ENCODE measurements at regions not wholly inside any gene's neighbourhood (a gene's known extent, or its start where the extent isn't known, plus 50 kb on each side); places are given as distances from the start of the nearest gene placed in this dataset.

DNA sequence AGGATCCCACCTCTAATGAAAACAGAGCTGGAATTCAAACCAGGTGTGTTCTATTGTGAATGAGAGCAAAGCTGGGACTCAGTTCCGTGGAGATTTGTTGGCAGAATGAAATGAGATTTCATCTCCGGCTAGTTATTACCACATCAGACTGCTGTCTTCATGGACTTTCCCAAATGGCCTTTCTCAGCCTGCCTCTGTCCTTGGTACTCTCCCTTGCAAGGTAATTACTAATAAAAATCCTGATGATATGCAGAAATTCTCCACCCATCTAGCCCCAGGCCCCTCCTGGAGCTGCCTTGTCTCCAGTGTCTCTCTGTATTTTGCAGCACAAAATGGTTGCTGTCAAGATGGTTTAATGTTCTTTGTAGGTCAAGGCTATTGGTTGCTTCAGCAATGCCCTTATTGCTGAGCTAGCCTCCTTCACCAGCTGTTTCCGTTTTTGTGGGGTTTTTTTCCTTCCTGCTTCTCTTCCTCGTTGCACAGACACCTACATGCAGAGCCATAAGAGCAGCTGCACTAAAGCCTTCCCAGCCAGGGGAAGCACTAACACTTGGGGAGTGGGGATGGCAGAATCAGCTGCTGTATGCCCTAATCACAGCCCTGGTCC lies 185.0 kb upstream of the GHITM start:
- FAIRE-seq = no peak

GRCh38 chr10:83955406-83955805 lies 183.9 kb upstream of the GHITM start:
- no peak for DNase-seq (ENCODE audit: insufficient read length, low spot score)
- no peak for FAIRE-seq

More for the DNA sequence above, 185.0 kb upstream of the GHITM start:
- no peak for DNase-seq (ENCODE audit: insufficient read length, low spot score)

GRCh38 chr10:83957168-83957947 lies 182.0 kb upstream of the GHITM start:
- no peak for FAIRE-seq
- no peak for DNase-seq (ENCODE audit: insufficient read length, low spot score)

DNA sequence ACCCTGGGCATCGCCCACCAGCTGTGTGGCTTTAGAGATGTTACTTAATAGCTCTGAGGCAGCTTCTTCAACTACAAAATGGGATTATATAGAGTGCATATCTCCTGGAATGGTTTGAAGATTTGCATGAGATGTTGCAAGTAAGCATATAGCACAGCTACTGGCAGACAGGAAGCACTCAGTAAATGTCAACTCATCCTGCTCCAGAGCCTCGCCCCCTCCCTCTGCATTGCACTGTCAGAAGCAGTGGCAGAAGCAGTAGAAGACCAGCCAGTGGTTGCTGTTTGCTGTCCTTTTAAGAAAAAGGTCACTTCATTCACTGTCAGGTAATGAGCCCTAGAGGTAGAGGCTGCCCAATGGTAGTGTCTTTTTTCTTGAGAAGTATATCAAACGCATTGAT lies 180.0 kb upstream of the GHITM start:
- FAIRE-seq (no peak), DNase-seq (ENCODE audit: insufficient read length, low spot score) (no peak)

DNA sequence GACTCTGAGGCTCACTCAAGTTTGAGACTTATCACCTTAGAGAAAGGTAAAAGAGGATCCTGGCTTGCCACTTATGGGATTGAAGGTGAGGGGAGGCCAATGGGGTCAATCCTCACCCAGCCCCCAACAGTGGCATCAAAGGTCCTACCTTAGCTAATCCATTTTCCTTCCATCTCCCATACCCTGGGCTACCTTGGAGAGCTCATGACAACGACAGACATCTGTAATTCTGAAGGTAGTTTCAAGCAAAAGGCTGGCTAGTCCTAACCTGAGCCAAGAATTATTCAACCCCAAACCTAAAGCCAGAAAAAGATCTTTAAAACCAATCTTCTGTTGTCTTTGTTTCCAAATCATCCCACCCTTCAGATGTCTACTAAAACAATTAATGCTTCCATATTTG lies 179.2 kb upstream of the GHITM start:
- no peak for DNase-seq (ENCODE audit: insufficient read length, low spot score)
- FAIRE-seq = no peak

- DNase-seq (ENCODE audit: insufficient read length, low spot score) = no peak
- no peak for FAIRE-seq
These were observed 177.7 kb upstream of the GHITM start for GRCh38 chr10:83961620-83962019.

DNA sequence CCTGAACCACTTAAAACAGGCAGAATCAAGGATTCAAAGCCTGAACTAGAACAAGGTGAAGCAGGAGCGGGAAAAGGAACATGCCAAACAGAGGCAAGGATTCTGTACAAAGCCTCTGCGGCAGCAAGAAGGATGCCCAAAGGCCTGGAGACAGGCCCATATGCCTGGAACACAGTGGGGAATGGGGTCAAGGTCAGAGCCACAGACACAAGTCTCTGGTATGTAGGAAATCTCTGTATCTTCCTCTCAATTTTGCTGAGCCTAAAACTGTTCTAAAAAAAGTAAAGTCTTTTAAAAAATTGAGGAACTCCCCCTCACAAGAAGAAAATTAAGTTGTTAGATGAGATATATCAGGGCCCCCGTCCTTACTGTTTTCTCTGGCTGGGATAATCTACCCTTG lies 175.9 kb upstream of the GHITM start:
- no peak for FAIRE-seq

DNA sequence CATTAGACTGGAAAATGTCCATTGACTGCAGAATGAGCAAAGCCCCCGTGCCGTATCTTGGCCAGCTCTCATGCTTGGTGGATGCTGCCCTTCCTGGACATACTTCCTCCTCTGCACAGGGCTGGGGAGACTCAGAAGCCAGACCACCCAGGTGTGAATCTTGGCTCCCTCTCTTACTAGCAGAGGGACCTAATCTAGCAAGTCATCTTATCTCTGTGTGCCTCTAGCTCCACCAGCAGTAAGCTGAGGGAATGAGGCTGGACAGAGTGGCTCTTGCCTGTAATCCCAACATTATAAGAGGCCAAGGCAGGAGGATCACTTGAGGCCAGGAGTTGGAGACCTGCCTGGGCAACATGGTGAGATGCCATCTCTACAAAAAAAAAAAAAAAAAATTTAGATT lies 173.8 kb upstream of the GHITM start:
- DNase-seq (ENCODE audit: insufficient read length, low spot score) (no peak), FAIRE-seq (no peak)

More for the DNA sequence above, 175.9 kb upstream of the GHITM start:
- DNase-seq (ENCODE audit: insufficient read length, low spot score) = no peak

- FAIRE-seq = no peak
- no peak for DNase-seq (ENCODE audit: insufficient read length, low spot score)
These were observed 171.3 kb upstream of the GHITM start for GRCh38 chr10:83968052-83968451.

DNA sequence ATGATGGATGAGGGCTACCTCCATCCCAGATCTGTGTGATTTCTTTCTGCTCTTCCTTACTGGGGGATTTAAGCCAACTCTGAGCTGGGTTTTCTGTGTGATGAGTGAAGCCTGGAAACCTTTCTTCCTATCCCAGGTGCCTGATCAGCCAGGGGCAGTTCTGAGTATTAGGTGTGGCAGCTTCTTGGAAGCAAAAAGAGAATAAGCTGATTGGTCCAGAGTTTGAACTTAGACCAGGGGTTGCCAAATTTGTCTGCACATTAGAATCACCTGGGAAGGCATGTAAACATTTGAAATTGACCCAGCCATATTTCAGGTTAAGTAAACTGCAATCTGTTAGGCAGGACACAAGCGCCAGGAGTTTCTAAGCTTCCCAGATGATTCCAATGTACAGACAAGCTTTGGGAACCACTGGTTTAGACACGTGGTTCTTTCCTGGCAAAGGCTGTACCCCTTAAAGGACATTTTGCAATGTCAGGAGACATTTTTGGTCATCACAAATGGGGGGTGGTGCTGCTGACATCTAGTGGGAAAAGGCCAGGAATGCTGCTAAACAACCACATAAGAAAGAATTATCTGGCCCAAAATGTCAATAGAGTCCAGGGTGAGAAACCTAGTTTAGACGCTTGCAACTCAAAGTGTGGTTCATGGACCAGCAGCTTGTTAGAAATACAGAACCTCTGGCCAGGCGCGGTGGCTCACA lies 160.5 kb upstream of the GHITM start:
- no peak for FAIRE-seq
- no peak for DNase-seq (ENCODE audit: insufficient read length, low spot score)

DNA sequence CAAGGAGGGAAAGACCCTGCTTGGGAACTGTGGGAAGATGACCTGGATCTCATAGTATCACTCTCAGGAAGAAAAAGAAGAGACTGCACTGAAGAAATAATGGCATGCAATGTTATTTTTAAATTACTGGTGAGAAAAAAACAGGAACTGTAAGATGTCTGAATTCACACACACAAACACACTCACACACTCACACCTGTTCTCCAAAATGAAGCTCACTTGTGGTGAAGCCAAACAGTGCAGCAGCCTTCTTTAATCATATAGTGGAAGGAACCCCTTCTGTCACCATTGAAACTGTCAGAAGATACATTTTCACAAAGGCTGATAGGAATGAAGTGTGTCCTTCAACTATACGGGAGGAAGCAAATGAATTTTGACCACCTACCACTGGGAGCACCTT lies 156.5 kb upstream of the GHITM start:
- FAIRE-seq = no peak
- DNase-seq (ENCODE audit: insufficient read length, low spot score) = no peak

DNA sequence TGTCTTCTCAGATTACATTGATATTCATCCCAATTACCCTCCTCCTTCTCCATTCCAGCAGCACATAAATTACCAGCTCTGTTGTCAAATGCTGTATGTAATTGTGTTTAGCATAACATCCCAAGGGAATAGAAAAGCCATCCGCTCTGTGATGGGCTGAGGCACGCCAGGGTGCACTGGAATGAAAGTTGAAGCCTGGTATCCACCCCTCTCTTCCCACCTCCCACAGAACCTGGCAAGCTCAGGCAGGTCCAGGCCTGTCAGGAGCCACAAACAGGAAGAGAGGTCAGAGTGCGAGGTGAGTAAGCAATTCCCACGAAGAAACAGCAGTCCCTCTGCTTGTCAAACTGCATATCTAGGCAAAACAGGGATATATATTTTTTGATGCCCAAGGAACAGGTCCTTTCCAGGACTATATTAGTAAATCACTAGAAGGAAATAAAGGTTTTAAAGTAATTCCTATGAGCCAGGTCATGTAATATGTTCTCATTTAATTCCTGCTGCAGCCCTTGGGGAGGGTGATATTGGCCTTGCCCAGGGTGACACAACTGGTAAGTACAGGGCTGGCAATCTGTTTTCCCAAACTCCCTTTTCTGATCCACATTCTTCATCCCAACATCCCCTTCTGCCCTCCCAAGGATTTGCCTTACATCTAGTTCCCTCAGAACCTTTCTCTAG lies 155.6 kb upstream of the GHITM start:
- peak; percentile 58 for FAIRE-seq
- DNase-seq (ENCODE audit: insufficient read length, low spot score) = peak; percentile 75

GRCh38 chr10:83984256-83984640 lies 155.1 kb upstream of the GHITM start:
- DNase-seq (ENCODE audit: insufficient read length, low spot score) (no peak), FAIRE-seq (no peak)

DNA sequence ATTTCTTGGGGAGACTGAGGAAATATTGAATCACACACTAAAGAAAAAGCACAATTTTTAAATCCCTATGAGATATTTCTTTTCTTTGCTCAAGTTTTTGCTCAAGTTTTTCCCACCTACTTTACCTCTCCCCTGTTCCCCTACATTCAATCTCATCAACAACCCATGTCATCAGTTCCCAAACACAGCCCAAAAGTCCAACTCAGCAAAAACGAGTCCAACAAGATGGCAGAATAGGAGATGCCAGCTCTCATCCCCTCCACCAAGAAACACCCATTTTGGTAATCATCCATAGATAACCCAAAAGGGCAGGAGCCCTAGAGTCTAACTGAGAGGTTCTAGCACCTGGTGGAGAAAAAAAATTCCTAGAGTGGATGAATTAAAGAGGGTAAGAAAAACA lies 152.5 kb upstream of the GHITM start:
- DNase-seq (ENCODE audit: insufficient read length, low spot score) (no peak), FAIRE-seq (no peak)

DNA sequence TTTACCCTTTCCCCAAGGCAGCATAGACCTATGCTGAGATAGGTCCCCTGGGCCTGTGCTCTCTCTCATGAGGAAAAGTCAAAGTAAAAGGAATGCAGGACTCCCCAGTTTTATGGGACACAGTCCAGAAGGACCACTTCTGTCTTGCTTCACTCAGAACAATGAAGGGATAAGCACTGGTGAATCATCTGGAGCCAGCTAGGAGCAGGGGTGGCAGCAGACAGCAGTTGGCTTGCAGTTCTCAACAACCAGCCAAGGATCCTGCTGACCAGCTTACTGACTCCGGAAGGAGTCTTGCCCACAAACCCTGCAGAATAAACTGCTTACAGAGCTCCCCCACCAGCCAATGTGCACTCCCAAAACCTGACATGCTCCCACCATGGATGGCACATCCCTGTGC lies 152.1 kb upstream of the GHITM start:
- no peak for DNase-seq (ENCODE audit: insufficient read length, low spot score)
- FAIRE-seq = no peak

DNA sequence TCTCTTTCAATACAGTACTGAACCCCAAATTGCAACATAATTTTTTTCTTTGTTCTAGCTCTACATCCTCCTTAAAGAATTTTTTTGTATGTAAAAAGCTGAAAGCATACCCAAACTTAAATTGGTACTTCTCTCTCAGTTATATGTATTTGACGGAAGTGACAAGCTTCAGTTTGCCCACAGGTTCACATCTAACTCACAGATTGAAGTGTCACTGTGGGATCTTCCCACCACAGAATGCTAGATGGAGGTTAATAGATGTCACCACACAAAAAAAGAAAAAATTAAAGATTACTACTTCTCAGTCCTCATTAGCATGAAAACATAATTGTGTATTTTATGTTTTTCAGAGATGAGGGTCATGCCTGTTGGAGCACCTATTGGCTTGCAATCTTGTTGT lies 150.9 kb upstream of the GHITM start:
- no peak for FAIRE-seq

DNA sequence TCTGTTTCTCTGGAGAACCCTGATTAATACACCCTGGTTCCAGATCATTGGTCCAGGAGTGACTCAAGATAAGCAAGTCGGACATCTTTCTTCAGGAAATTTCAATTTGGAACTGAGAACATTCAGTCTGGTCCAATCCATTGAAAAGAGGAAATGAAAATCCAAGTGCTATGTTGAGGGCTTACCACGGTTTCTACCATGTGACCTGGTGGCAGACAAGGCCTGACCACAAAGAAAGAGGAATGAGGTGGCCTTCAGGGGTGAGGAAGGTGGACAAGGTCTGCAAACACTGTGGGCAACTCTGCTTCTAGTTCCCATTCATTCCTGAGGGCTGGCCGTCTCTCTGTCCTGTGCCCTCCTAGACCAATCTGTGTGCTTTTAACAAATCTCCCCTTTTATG lies 149.2 kb upstream of the GHITM start:
- no peak for DNase-seq (ENCODE audit: insufficient read length, low spot score)
- FAIRE-seq = no peak

More for the DNA sequence above, 150.9 kb upstream of the GHITM start:
- DNase-seq (ENCODE audit: insufficient read length, low spot score) = no peak

DNA sequence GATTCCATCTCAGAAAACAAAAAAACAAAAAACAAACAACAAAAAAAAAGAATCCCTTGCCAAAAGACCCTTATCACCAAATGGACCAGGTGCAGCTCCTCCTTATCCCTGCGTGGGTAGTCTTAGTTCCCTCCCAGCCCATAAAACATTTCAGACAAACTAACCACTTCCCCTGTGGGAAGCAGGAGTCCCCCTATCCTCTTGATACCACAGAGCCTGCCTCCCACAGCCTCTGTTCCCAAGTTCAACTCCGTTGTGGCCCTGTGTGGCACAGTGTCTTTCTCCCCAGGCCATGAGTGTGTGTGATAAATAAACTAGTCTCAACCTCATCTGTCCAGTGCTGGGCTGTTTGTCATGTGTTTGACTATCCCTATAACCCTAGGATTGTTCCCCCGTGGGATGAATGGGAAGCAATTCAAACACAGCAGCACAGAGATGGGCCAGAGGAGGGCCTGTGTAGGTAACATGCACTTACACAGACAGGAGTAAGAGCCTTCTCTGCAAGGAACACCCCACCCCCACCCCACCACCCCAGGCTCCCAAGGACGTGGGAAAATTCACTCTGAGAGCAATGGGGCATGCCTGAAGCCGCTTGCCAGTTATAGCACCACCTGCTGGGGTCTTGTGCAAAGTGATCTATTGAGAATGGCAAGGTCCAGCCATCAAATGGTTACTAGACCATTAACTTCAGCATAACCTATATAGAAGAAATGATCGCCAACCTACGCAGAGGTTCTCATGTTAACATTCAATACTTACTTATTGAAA lies 147.1 kb upstream of the GHITM start:
- peak; percentile 18 for DNase-seq (ENCODE audit: insufficient read length, low spot score)
- FAIRE-seq = no peak

DNA sequence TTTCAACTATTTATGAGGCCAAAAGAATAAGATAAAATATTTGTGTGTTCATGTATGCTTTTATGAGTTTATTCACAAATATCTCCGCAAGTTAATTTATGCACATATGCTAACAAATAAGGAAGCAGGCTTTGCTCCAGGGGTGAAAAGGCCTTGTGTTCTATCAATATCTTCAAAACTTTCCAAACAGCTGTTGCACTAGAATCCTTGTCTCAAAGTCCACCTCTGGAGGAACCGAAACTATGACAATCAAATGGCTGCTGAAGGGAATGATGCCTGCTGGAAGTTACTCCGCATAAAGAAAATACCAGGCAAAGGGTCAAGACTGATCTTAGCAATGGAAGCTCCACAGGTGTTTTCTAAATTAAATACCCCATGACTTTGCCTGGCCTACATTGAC lies 145.0 kb upstream of the GHITM start:
- no peak for DNase-seq (ENCODE audit: insufficient read length, low spot score)
- no peak for FAIRE-seq

DNA sequence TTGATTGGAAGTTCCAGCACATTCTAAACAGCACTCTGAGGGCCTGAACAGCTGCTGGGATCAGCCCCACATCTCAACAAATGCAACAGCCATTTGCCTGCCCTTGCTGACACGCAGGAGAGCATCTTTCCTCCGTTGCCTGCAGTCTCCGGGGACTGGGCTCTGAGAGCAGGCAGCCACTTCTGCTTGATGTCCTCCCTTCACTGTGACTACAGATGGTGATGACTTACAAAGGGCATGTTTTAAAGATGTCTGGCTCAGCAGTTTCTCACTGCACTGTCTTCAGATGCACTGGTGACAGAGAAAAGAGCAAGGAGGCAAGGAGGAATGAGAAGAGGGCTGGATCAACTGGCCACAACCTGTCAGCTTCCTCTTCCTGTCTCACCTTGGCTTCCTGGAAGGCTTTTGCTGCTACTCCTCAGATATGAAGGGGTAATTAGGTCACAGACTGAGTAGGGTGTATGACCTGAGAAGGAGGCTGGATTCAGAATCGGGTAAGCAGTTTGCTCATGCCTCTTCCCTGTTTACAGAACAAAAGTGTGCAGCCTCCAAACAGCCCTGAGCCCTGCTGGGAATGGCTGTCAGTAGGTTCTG lies 143.5 kb upstream of the GHITM start:
- DNase-seq (ENCODE audit: insufficient read length, low spot score) = no peak
- FAIRE-seq = no peak

All from HTR-8/SVneo (cell line).